ENCODE measurements at regions not wholly inside any gene's neighbourhood (a gene's known extent, or its start where the extent isn't known, plus 50 kb on each side); places are given as distances from the start of the nearest gene placed in this dataset.

- H3K27ac ChIP-seq (ENCODE audit: insufficient read depth, low read length): no peak overlapping the region
- H3K9me3 ChIP-seq (ENCODE audit: control insufficient read depth, insufficient read depth, low read length): no peaks in the 10 kb centered on the region
- no TSS peak for BruUV-seq (replicated peaks)
- no peak overlapping the region for H4K8ac ChIP-seq (ENCODE audit: low read depth in 2 of 2, low read length in 2 of 2)
- no peak for TF ChIP-seq MAZ (IDR thresholded peaks at IDR 0.05; ENCODE audit: borderline replicate concordance, low read depth, low read length)
- no peak for TF ChIP-seq FOS (IDR thresholded peaks at IDR 0.05; ENCODE audit: low read depth, low read length)
- TF ChIP-seq USF2 (IDR thresholded peaks at IDR 0.05; ENCODE audit: low read depth, low read length): no peak
- TF ChIP-seq RAD21 (IDR thresholded peaks at IDR 0.05; ENCODE audit: low read length): no peak
- TF ChIP-seq MAFK (IDR thresholded peaks at IDR 0.05; ENCODE audit: low read depth, low read length): no peak
- no peak for TF ChIP-seq MXI1 (IDR thresholded peaks at IDR 0.05; ENCODE audit: borderline replicate concordance, low read depth, low read length)
- TF ChIP-seq, protein P1, sequence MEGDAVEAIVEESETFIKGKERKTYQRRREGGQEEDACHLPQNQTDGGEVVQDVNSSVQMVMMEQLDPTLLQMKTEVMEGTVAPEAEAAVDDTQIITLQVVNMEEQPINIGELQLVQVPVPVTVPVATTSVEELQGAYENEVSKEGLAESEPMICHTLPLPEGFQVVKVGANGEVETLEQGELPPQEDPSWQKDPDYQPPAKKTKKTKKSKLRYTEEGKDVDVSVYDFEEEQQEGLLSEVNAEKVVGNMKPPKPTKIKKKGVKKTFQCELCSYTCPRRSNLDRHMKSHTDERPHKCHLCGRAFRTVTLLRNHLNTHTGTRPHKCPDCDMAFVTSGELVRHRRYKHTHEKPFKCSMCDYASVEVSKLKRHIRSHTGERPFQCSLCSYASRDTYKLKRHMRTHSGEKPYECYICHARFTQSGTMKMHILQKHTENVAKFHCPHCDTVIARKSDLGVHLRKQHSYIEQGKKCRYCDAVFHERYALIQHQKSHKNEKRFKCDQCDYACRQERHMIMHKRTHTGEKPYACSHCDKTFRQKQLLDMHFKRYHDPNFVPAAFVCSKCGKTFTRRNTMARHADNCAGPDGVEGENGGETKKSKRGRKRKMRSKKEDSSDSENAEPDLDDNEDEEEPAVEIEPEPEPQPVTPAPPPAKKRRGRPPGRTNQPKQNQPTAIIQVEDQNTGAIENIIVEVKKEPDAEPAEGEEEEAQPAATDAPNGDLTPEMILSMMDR (conservative IDR thresholded peaks at IDR 0.05; ENCODE audit: low read depth, low read length): no peak
- no peak for TF ChIP-seq SMC3 (IDR thresholded peaks at IDR 0.05; ENCODE audit: low read depth, low read length)
- no peak for TF ChIP-seq CHD1 (IDR thresholded peaks at IDR 0.05; ENCODE audit: low read depth, low read length)
- no peak for TF ChIP-seq NFE2L2 (IDR thresholded peaks at IDR 0.05; ENCODE audit: low read depth, low read length)
- TF ChIP-seq BHLHE40 (IDR thresholded peaks at IDR 0.05; ENCODE audit: low read depth, low read length): no peak
- no peak for TF ChIP-seq RCOR1 (IDR thresholded peaks at IDR 0.05; ENCODE audit: insufficient replicate concordance, low read length)
- no peaks in the 10 kb centered on the region for H3K4me1 ChIP-seq (ENCODE audit: control insufficient read depth, insufficient read depth, low read length)
- no peak overlapping the region for H2BK15ac ChIP-seq (ENCODE audit: low read depth, low read length)
- no peak overlapping the region for H3K18ac ChIP-seq (ENCODE audit: low read depth, low read length)
- DNase-seq (no peak), ATAC-seq (ENCODE audit: low read depth) (no peak)
- no peak overlapping the region for H2BK20ac ChIP-seq (ENCODE audit: low read depth, low read length)
- H2BK120ac ChIP-seq (ENCODE audit: low read depth, low read length): no peak overlapping the region
- in situ Hi-C loops (cut with MboI; ENCODE audit: low sequenced_read_pairs): no loop called here
- intact Hi-C loops (cut with micrococcal nuclease): no loop called here
- H2BK5ac ChIP-seq (ENCODE audit: low read depth, low read length, poor library complexity, severe bottlenecking): no peak overlapping the region
- dilution Hi-C loops (cut with HindIII; ENCODE audit: low sequenced_read_pairs, unreplicated experiment): no loop called here
- POLR2A ChIA-PET (ENCODE audit: unreplicated experiment): no interaction called here
- H4K20me1 ChIP-seq (ENCODE audit: insufficient read depth, low read length): no peaks in the 10 kb centered on the region
- no peak overlapping the region for H3K4ac ChIP-seq (ENCODE audit: low read depth, low read length)
- no peak overlapping the region for H2AK9ac ChIP-seq (replicated peaks; ENCODE audit: low read depth, low read length, poor library complexity)
- H3K23ac ChIP-seq (ENCODE audit: low read depth, low read length): no peak overlapping the region
- H3K9ac ChIP-seq (ENCODE audit: low read depth, low read length): no peak overlapping the region
- H3K4me2 ChIP-seq (ENCODE audit: low read depth, low read length): no peak overlapping the region
- no peak overlapping the region for H2AFZ ChIP-seq (replicated peaks; ENCODE audit: low read length, poor library complexity)
- H3K14ac ChIP-seq (replicated peaks; ENCODE audit: low read depth, low read length): no peak overlapping the region
- CTCF ChIA-PET: no interaction called here
- WGBS, 2 experiments (ENCODE audit: extremely low coverage in 2 of 2, insufficient read length in 1 of 2): 60% methylated on average over 2 of the region's 5 CpGs; no CpG with 5 or more reads in 1 of the 2 experiments
- H3K27me3 ChIP-seq (ENCODE audit: control insufficient read depth, insufficient read depth, low read length): no peaks in the 10 kb centered on the region
- no peak overlapping the region for H4K5ac ChIP-seq (ENCODE audit: low read depth, low read length)
- no peaks in the 10 kb centered on the region for H3K36me3 ChIP-seq (ENCODE audit: control insufficient read depth, insufficient read depth, low read length)
- H3K79me1 ChIP-seq (ENCODE audit: low read depth in 1 of 2, low read length in 2 of 2): no peaks in the 10 kb centered on the region
- H3K9me1 ChIP-seq (ENCODE audit: insufficient read depth, low read length): no peaks in the 10 kb centered on the region
- H2AK5ac ChIP-seq (ENCODE audit: low read depth, low read length): no peak overlapping the region
- H3K4me3 ChIP-seq (ENCODE audit: insufficient read depth, low read depth, low read length): no peak overlapping the region
- no peak overlapping the region for H3K56ac ChIP-seq (ENCODE audit: extremely low read depth, insufficient read depth, low read length)
- H4K91ac ChIP-seq (ENCODE audit: insufficient read depth, low read depth, low read length): no peak overlapping the region
Observed at GRCh38 chr20:58064411-58065010, 163.9 kb downstream of the ANKRD60 start.

Measured in IMR-90 (cell line).